ENCODE measurements at regions not wholly inside any gene's neighbourhood (a gene's known extent, or its start where the extent isn't known, plus 50 kb on each side); places are given as distances from the start of the nearest gene placed in this dataset.

GRCh38 chr5:85337435-85337834 is 952.8 kb upstream of the EDIL3 start:
- no peaks in the 10 kb centered on the region for H3K4me1 Mint-ChIP-seq (ENCODE audit: low read depth)
- TF ChIP-seq CTCF (IDR thresholded peaks at IDR 0.05; ENCODE audit: unreplicated experiment): no peak
- no peak overlapping the region for H3K4me3 Mint-ChIP-seq (ENCODE audit: low read depth)
- no peaks in the 10 kb centered on the region for H3K36me3 Mint-ChIP-seq (ENCODE audit: insufficient read depth)
- DNase-seq (ENCODE audit: low spot score, unreplicated experiment): no peak
- no peak overlapping the region for H3K27ac Mint-ChIP-seq
- H3K9me3 Mint-ChIP-seq (ENCODE audit: low read depth): no peaks in the 10 kb centered on the region
- no peaks in the 10 kb centered on the region for H3K27me3 Mint-ChIP-seq

- Mint-ChIP-seq H3K36me3 (ENCODE audit: insufficient read depth) (no peaks in the 10 kb centered on the region), H3K4me1 (ENCODE audit: low read depth) (no peaks in the 10 kb centered on the region), H3K27me3 (no peaks in the 10 kb centered on the region), H3K9me3 (ENCODE audit: low read depth) (no peaks in the 10 kb centered on the region), H3K4me3 (ENCODE audit: low read depth) (no peak overlapping the region), H3K27ac (no peak overlapping the region)
- TF ChIP-seq CTCF (IDR thresholded peaks at IDR 0.05; ENCODE audit: unreplicated experiment): no peak
- no peak for DNase-seq (ENCODE audit: low spot score, unreplicated experiment)
Observed at GRCh38 chr5:85340790-85341189, 956.1 kb upstream of the EDIL3 start.

- Mint-ChIP-seq H3K36me3 (ENCODE audit: insufficient read depth) (no peaks in the 10 kb centered on the region), H3K27ac (no peak overlapping the region), H3K9me3 (ENCODE audit: low read depth) (no peaks in the 10 kb centered on the region), H3K4me3 (ENCODE audit: low read depth) (no peak overlapping the region), H3K4me1 (ENCODE audit: low read depth) (no peaks in the 10 kb centered on the region), H3K27me3 (no peaks in the 10 kb centered on the region)
- no peak for DNase-seq (ENCODE audit: low spot score, unreplicated experiment)
- no peak for TF ChIP-seq CTCF (IDR thresholded peaks at IDR 0.05; ENCODE audit: unreplicated experiment)
Observed at GRCh38 chr5:85345818-85346217, 961.1 kb upstream of the EDIL3 start.

GRCh38 chr5:85357309-85357708 is 972.6 kb upstream of the EDIL3 start:
- H3K27me3 Mint-ChIP-seq: no peaks in the 10 kb centered on the region
- peaks cover 1% of the 10 kb centered on the region for H3K4me1 Mint-ChIP-seq (ENCODE audit: low read depth)
- TF ChIP-seq CTCF (IDR thresholded peaks at IDR 0.05; ENCODE audit: unreplicated experiment): no peak
- no peak overlapping the region for H3K4me3 Mint-ChIP-seq (ENCODE audit: low read depth)
- H3K9me3 Mint-ChIP-seq (ENCODE audit: low read depth): no peaks in the 10 kb centered on the region
- no peak overlapping the region for H3K27ac Mint-ChIP-seq
- no peaks in the 10 kb centered on the region for H3K36me3 Mint-ChIP-seq (ENCODE audit: insufficient read depth)
- DNase-seq (ENCODE audit: low spot score, unreplicated experiment): no peak

- no peaks in the 10 kb centered on the region for H3K36me3 Mint-ChIP-seq (ENCODE audit: insufficient read depth)
- no peaks in the 10 kb centered on the region for H3K9me3 Mint-ChIP-seq (ENCODE audit: low read depth)
- H3K27me3 Mint-ChIP-seq: no peaks in the 10 kb centered on the region
- H3K4me3 Mint-ChIP-seq (ENCODE audit: low read depth): no peak overlapping the region
- no peak overlapping the region for H3K27ac Mint-ChIP-seq
- no peak for DNase-seq (ENCODE audit: low spot score, unreplicated experiment)
- no peaks in the 10 kb centered on the region for H3K4me1 Mint-ChIP-seq (ENCODE audit: low read depth)
- TF ChIP-seq CTCF (IDR thresholded peaks at IDR 0.05; ENCODE audit: unreplicated experiment): no peak
Observed at GRCh38 chr5:85375525-85375924, 990.8 kb upstream of the EDIL3 start.

Data from progenitor cell of endocrine pancreas (in vitro differentiated cells).